Lower lobe of right lung (tissue), 2 donors: ENCODE measurements at regions not wholly inside any gene's neighbourhood (a gene's known extent, or its start where the extent isn't known, plus 50 kb on each side); places are given as distances from the start of the nearest gene placed in this dataset.

Experiments
- ATAC-seq, 2 donors: fragments of 200-7000 bp; cut with Tn5 transposase; one replicate each; pipeline ENCODE4 v1.9.1; 2020 to 2022; ENCODE audit warnings: mild to moderate bottlenecking in 2 of 2, moderate library complexity in 2 of 2
- DNase-seq: peaks from one replicate; pipeline ENCODE4 v3.0.0-alpha.2; 2020
- H3K27ac ChIP-seq: fragments of 200-600 bp; one replicate; pipeline ENCODE4 v1.8.0; 2022
- H3K27me3 ChIP-seq: fragments of 200-600 bp; one replicate; pipeline ENCODE4 v1.8.0; 2022; ENCODE audit warnings: low read depth
- H3K36me3 ChIP-seq: fragments of 200-600 bp; one replicate; pipeline ENCODE4 v1.8.0; 2022; ENCODE audit warnings: mild to moderate bottlenecking
- H3K4me1 ChIP-seq: fragments of 200-600 bp; one replicate; pipeline ENCODE4 v1.8.0; 2022
- H3K4me3 ChIP-seq: fragments of 200-600 bp; one replicate; pipeline ENCODE4 v1.8.0; 2022; ENCODE audit warnings: mild to moderate bottlenecking
- H3K9me3 ChIP-seq: fragments of 200-600 bp; one replicate; pipeline ENCODE4 v1.8.0; 2022
- intact Hi-C: fragments of 100-400 bp; cut with DNase I; formaldehyde crosslinking; loops from one replicate; pipeline ENCODE4 v1.11.0; 2022
- TF ChIP-seq, protein P1 (sequence below): fragments of 200-600 bp; IDR thresholded peaks from one replicate; pipeline ENCODE4 v1.8.0; 2022; ENCODE audit warnings: antibody characterized with exemption, mild to moderate bottlenecking
- donor health status: DM: no; HTN: yes; CAD: no; lungs with severe emphysema.

DNA sequence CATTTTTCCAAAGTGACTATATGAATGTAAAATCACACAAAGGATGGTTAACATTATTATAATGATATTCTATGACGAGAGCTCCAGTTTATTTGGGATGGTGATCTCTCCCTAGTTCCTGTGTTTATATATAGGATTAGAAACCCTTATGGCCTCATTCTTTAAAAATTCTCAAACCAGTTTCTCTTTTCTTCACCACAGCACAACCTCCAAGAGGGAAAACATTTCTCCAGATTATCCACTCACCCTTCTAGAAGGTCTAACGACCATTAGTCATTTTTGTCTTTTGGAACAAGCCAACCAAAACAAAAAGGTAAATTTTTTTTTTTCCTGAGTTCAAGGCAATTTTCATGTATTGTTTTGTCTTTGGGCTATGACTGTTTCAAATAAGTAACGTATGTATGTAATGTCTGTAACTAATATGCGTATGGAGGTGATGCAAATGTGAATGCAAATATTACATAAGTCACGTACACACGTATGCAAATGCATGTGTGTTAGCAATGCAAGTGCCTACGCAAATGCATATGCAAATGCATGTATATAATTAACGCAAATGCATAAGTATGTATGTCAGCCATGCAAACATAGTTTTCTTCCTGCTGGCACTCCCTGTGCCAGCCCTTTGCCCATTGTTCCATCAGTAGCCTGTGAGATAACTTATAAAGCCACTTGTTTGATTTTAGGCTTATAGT is 72.5 kb upstream of the MORC3 start:
- ATAC-seq: no peak
- H3K36me3 ChIP-seq: peaks cover 91% of the 10 kb centered on the region
- no peak for DNase-seq
- H3K9me3 ChIP-seq: no peaks in the 10 kb centered on the region
- H3K27ac ChIP-seq: no peak overlapping the region
- no peaks in the 10 kb centered on the region for H3K4me1 ChIP-seq
- intact Hi-C loops: no loop called here
- no peak overlapping the region for H3K4me3 ChIP-seq
- TF ChIP-seq, protein P1, sequence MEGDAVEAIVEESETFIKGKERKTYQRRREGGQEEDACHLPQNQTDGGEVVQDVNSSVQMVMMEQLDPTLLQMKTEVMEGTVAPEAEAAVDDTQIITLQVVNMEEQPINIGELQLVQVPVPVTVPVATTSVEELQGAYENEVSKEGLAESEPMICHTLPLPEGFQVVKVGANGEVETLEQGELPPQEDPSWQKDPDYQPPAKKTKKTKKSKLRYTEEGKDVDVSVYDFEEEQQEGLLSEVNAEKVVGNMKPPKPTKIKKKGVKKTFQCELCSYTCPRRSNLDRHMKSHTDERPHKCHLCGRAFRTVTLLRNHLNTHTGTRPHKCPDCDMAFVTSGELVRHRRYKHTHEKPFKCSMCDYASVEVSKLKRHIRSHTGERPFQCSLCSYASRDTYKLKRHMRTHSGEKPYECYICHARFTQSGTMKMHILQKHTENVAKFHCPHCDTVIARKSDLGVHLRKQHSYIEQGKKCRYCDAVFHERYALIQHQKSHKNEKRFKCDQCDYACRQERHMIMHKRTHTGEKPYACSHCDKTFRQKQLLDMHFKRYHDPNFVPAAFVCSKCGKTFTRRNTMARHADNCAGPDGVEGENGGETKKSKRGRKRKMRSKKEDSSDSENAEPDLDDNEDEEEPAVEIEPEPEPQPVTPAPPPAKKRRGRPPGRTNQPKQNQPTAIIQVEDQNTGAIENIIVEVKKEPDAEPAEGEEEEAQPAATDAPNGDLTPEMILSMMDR: no peak
- H3K27me3 ChIP-seq: no peaks in the 10 kb centered on the region

GRCh38 chr21:36249576-36250422 is 70.2 kb upstream of the MORC3 start:
- TF ChIP-seq, protein P1: no peak
- intact Hi-C loops: no loop called here
- peaks cover 93% of the 10 kb centered on the region for H3K36me3 ChIP-seq

GRCh38 chr21:36250423-36251075 is 69.4 kb upstream of the MORC3 start:
- TF ChIP-seq, protein P1: no peak
- H3K27me3 ChIP-seq: no peaks in the 10 kb centered on the region
- ATAC-seq (no peak), DNase-seq (no peak)
- intact Hi-C loops: no loop called here
- H3K27ac ChIP-seq: no peak overlapping the region
- no peak overlapping the region for H3K4me3 ChIP-seq
- no peaks in the 10 kb centered on the region for H3K9me3 ChIP-seq
- no peaks in the 10 kb centered on the region for H3K4me1 ChIP-seq
- peaks cover 93% of the 10 kb centered on the region for H3K36me3 ChIP-seq

More at GRCh38 chr21:36249576-36250422, 70.2 kb upstream of the MORC3 start:
- DNase-seq (no peak), ATAC-seq (no peak)
- H3K4me1 ChIP-seq: no peaks in the 10 kb centered on the region
- no peaks in the 10 kb centered on the region for H3K9me3 ChIP-seq
- H3K4me3 ChIP-seq: no peak overlapping the region
- no peaks in the 10 kb centered on the region for H3K27me3 ChIP-seq
- H3K27ac ChIP-seq: no peak overlapping the region

DNA sequence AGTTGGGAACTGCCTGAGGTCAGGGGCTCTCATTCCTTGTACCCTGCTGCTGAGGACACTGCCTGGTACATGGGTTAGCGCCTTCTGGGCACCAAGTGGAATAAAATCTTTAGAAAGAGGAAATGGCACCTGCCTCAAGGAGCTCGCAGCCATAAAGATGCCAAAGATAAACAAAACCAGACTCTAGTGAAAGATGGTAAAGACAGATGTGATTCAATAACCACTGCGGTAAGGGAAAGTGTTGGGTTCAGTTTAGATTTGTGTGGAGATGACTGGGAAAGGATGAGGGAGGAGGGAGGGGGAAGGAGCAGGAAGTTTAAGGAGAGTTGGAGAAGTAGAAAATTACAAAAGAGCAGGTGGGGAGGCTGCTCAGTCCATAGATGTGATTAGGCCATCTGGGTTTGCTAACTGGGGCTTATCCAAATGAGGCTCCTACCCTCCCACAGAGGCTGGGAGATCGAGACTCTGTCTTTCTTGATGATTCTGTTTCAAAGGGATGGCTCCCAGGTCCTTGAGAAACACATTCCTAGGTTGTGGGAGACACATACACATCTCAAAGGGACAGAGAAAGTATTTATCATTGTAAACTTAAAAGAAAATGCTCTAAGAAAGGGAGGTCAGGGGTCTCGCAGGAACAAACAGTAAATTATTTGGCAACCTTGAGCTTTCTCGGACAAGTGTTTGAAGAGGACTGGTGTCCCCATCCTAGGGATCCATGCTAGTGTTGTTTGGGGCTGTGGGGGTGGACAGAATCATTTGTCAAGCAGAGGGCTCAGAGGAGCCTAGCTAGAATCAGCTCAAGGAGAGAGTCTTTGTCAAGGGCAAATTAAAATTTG is 65.7 kb upstream of the MORC3 start:
- Histone ChIP-seq H3K27me3 (no peaks in the 10 kb centered on the region), H3K4me1 (no peaks in the 10 kb centered on the region), H3K27ac (no peak overlapping the region), H3K36me3 (peaks cover 64% of the 10 kb centered on the region), H3K9me3 (no peaks in the 10 kb centered on the region), H3K4me3 (no peak overlapping the region)
- intact Hi-C loops: no loop called here
- DNase-seq: no peak
- TF ChIP-seq, protein P1: no peak
- ATAC-seq: no peak

DNA sequence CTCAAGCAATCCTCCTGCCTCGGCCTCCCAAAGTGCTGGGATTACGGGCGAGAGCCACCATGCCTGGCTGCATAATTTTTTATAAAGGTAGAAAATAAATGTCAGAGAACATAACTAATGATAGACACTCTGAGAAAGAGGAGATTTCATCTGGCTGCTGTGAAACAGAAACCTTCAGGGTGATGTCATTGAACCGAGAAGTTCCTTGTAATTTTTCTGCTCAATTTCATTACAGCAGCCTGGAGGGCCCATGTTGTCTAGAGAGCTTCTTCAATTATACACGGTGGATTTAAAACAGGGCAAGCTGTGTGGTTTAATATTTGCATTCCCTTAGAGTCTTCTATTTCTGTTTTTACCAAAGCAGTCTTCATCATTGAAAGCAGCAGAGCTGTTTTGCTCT is 64.3 kb upstream of the MORC3 start:
- DNase-seq: no peak
- no peak overlapping the region for H3K27ac ChIP-seq
- TF ChIP-seq, protein P1: no peak
- peaks cover under 1% of the 10 kb centered on the region for H3K4me1 ChIP-seq
- H3K9me3 ChIP-seq: no peaks in the 10 kb centered on the region
- peaks cover 51% of the 10 kb centered on the region for H3K36me3 ChIP-seq
- no peaks in the 10 kb centered on the region for H3K27me3 ChIP-seq
- intact Hi-C loops: no loop called here
- no peak for ATAC-seq
- no peak overlapping the region for H3K4me3 ChIP-seq
